Fibroblast of skin of back (primary cell): ENCODE measurements at regions not wholly inside any gene's neighbourhood (a gene's known extent, or its start where the extent isn't known, plus 50 kb on each side); places are given as distances from the start of the nearest gene placed in this dataset.

Source experiments
- DNase-seq: peaks from one replicate; pipeline ENCODE4 v3.0.0-alpha.2; 2013

DNA sequence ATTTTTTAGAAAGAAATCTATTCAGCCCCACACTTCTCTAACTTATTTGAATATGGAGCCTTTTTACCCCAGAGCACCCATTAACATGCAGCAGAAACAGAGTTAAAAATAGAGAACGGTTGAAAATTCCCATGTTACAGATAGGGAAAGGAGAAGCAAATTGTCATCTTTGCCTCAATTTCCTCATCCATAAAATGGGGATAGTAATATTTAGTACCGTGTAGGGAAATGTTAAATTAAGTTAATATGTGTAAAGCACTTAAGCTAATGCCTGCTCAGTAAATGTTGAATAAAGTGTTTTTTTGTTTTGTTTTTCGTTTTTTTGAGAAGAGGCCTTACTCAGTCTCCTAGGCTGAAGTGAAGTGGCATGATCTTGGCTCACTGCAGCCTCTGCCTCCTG lies 50.3 kb downstream of the NAV1 start:
- DNase-seq = no peak

DNA sequence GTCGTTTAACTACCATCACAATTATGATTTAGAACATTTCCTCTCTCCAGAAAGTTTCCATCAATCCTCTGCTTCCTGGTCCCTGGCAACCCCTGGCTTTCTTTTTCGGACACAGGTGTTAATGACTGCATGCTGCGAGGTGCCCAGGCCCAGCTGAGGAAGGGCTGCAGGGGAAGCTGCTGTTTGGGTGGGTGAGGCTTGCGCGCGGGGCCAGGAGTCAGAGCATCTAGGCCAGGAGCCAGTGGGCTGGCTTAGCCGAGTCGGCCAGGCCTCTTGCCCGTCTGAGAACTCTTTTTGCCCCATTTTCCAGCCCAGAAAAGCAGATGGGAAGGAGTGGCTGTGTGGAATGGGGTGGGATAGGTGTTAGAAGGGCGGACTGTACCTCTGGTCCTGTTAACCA lies 51.5 kb downstream of the NAV1 start:
- no peak for DNase-seq

GRCh38 chr1:201591348-201591747 lies 52.4 kb downstream of the NAV1 start:
- no peak for DNase-seq

DNA sequence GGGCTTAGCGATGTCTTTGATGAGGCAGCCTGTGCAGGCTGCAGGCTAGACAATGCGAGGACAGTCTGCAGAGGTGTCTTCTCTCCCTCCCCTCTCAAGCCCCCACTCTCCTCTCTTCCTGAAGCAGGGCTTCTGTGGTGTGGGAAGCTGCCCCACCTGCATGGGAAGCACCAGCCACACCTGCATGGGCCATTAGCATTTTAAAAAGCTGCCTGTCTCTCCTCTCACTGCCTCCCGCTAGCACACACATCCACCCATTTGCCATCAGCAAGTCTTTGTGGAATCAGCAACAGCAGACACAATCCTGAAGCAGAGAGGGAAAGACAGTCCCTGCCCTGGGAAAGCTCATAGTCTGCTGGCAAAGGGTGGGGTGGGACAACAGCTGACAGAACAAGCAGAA lies 53.1 kb downstream of the NAV1 start:
- DNase-seq = no peak

GRCh38 chr1:201593200-201593921 lies 54.4 kb downstream of the NAV1 start:
- peak; percentile 97 for DNase-seq

- DNase-seq = peak; percentile 30
These were observed 55.8 kb downstream of the NAV1 start for GRCh38 chr1:201594575-201595245.

DNA sequence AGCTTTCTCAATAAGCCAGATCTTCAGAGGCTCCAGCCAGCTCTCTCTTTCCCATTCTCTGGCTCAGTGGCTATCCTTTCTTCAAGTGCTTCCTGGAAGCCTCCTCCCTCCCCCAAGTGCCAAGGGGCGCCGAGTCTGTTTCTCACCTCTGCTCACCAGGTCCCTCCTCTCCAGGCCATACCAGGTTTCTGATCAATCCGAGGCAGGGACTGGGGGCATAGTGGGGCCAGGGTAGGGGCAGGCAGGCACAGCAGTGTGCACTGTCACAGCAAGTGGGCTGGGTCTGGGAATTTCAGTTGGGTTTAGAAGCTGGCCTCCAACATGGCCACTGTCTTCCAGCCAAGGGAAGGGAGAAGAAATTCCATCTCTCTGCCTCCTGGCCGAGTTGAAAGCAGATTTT lies 56.5 kb downstream of the NAV1 start:
- no peak for DNase-seq

DNA sequence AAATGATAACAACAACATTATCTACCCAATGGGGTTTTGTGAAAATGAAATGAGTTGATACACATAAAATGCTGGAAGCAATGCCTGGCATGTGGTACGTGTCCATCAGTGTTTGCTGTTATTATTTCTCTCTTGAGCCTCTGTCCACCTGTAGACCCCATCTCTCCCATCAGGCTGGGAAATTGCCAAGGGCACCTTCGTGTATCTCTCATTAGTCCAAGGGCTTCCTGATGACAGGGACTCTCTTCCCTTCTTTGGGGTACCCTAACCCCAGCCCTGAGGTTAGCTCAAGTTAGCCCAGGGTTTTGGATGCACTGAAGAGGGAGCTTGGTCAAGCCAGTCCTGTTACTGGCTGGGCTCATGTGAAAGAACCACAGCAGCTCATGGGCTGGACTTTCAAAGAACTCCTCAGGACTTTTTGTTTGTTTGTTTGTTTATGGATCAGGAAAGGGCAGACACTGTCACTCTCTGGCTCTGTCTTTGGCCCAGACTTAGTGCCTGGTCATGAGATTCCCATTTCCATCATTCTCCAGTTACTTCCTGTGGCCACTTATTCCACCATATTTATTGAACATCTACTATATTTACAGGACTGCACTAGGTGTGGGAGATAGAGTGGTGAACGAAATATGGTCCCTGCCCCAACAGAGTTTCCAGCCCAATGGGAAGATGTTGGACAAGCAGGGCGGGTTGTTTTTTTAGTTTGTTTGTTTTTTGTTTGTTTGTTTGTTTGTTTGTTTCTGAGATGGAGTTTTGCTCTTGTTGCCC lies 57.4 kb downstream of the NAV1 start:
- DNase-seq = no peak

DNA sequence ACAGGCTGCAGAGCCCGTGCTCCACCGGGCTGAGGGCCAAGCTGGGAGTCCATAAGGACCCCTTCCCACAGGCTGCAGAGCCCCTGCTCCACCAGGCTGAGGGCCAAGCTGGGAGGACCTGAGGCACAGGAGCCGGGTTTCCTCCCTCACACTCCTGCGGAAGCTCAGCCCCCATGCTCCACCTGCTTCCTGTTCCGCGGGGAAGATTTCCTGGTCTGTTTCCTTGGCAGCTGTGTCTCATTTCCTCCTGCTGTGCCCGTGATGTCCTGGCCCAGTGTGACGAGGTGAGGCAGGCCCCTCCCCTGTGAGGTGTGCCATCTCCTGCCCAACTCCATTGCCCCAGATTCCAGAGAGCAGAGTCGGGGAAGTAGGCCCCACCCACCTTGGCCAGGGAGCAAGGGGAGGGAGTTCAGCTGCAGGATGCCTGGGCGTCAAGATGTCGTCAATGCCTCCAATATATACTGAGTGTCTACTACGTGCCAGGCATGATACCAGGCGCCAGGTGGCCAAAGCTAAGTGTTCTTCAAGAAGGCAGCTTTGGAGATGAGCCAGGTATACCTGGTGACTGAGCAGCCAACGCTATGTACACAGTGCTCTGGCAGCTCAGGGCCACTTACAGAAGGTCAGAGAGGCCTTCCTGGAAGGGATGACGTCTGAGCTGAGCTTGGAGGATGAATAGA lies 58.8 kb downstream of the NAV1 start:
- no peak for DNase-seq

DNA sequence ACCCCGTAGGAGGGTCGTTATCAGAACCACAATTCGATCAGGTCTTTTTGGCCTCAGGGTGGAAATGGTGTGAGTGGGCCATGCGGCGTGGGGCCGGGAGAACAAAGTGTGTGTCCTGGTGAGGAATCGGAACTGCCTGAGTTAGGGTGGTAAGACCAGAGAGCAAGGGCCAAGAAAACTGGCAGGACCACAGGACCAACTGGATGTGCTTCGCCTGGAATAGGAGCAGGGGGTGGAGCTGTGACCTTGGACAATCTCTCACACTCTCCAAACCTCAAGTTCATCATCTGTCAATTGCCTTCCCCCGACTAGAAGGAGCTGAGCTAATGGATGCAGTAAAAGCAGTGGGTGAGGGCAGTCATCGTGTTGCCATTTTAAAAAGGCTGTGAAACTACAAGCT lies 59.5 kb downstream of the NAV1 start:
- no peak for DNase-seq

DNA sequence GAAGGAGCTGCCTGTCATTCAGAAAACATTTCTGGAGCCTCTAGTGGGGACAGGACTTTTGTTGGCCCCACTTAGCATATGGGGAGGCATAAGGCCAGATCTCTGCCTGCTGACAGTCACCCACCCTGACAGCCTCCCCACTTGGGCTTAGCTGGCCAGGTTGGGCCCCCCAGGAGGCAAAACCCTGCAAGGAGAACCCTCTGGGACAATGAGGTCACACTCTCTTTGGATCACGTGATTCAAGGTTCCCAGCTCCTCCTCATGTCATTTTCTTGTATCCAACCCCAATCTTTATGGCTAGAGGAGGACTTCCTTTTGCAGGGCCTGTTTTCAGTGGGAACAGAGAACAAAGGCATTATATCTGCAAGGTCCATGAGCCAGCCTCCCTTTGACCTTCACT lies 60.0 kb downstream of the NAV1 start:
- no peak for DNase-seq

DNA sequence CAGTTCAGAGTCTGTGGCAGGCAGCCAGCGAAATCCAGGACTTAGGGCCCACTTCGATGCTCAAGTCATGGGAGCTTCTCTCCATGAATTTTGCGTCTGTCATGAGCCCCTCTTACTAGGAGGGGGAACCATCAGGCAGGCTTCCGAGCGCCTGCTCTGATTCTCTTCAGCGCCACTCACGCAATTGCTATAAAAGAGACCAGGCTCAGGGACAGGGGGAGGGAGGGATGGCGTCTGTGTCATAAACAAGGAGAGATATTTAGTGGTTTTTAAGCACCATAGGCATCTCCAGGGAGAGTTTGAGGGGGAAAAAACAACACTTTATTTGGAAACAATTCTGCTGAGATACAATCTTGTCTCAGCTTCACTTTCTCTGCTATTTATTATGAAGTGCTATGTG lies 60.6 kb downstream of the NAV1 start:
- peak; percentile 40 for DNase-seq

- peak; percentile 98 for DNase-seq
These were observed 63.7 kb downstream of the NAV1 start for GRCh38 chr1:201602413-201603265.

GRCh38 chr1:201603613-201604232 lies 64.8 kb downstream of the NAV1 start:
- DNase-seq = peak; percentile 93

DNA sequence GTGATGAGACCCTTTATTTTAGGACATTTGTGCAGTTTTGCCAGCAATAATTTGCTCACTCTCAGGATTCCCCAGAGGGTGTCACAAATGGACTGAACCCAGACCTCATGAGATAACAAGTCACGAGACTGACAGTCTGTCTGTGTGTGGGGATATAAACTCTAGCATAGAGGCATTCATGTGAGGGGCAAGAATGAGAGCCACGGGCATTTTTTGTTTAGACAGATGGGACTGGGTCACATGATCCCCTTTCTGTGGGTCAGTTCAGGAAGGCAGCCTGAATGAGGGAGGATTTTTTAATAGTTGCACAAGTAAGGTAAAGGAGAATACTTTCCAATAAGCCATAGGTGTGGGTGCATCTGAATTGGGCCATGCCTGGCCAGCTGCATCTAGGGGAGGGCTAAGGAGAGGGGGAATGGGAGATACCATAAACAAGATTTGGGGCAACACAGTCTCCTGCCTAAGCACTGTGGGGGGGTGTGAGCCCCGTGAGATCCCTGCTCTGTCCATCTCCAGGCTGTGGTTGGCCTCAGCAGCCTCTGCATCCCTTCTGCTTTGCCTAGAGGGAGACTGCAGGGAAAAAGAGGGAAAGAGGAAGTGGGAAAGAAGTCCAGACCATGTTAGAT lies 66.6 kb downstream of the NAV1 start:
- DNase-seq = peak; percentile 42

DNA sequence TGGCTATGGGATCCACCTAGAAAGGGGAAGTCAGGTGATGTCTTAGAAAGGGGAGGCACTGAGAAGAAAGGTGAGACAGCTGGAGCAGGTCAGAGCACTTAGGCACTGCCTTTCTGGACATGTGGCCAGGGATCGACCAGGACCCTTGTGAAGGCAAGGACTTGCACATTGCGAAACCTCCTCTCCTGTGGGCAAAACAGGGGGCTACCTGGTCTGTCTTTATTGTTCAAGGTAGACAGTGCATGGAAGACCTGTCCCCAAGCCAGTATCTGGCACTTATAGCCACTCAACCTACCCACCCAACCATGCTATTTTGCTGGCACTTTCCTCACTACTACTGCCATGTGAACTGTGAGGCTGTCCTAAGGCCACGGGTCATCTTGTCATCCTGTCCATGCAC lies 67.2 kb downstream of the NAV1 start:
- DNase-seq = no peak

DNA sequence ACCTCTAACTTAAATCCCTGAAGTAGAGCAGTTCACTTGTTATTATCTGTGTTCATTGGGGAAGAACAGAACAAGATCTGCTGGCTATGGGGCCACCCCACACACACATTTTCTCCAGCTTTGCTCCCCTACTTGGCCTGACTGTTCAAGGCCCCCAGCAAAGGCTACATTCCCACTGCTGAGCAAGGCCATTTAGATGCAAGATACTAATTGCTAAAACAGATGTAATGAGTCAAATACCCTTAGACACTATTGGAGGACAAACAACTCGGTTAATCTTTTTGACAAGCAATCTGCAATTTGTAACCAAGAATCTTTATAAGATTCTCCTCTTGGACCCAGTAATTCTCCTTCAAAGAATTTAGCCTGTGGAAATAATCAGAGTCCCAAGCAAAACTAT lies 67.7 kb downstream of the NAV1 start:
- no peak for DNase-seq

- no peak for DNase-seq
These were observed 69.9 kb downstream of the NAV1 start for GRCh38 chr1:201608635-201609395.

DNA sequence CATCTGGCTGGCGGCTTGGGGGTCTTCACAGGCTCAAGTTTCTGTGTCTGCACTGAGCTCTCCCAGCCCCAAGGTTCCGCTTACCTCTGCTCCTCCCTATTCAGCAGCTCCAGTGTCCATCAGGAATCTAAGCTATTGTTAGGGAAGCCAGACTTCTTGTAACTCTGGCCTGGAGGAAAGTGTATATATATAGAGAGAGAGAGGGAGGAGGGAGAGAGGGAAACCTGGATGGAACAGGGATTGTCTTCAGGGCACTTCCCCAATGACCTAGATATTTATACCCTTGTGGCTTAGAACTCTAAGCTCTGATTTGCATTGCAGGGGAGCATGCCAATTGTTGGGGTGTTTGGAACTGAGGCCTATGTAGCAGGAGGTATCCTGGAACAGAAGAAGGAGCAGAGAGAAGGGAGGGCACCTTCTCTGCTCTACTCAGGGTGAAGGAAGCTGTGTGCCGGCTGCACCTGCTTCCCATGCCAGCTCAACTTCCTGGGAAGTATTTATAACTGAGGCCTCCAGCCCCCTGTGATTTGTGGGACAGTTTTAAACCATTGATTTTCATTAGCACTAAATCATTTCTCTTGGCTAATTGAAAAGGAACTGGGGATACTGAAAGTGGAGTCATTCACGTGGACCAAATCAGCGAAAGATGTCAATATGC lies 70.9 kb downstream of the NAV1 start:
- no peak for DNase-seq

- no peak for DNase-seq
These were observed 71.9 kb downstream of the NAV1 start for GRCh38 chr1:201610858-201611257.
